ENCODE measurements at regions not wholly inside any gene's neighbourhood (a gene's known extent, or its start where the extent isn't known, plus 50 kb on each side); places are given as distances from the start of the nearest gene placed in this dataset.

- Histone ChIP-seq H4K20me1 (ENCODE audit: control insufficient read depth, insufficient read depth) (no peaks in the 10 kb centered on the region), H2AFZ (ENCODE audit: control insufficient read depth, low read depth, low read length) (no peak overlapping the region), H3K4me2 (ENCODE audit: control insufficient read depth, insufficient read depth) (no peak overlapping the region), H3K4me3 (no peak overlapping the region), H3K9me3 (replicated peaks; ENCODE audit: control insufficient read depth, insufficient read depth, low read length) (no peaks in the 10 kb centered on the region), H3K4me1 (ENCODE audit: control insufficient read depth, insufficient read depth, low read length) (no peaks in the 10 kb centered on the region), H3K79me2 (ENCODE audit: control insufficient read depth, insufficient read depth, low read length) (peaks cover 40% of the 10 kb centered on the region), H3K9ac (ENCODE audit: control insufficient read depth, insufficient read depth, low read length) (no peak overlapping the region), H3K36me3 (ENCODE audit: control insufficient read depth in 2 of 2, insufficient read depth in 2 of 2, low read length in 1 of 2) (peaks cover 0 to 10% of the 10 kb centered on the region in 2 experiments; a peak in 2 of 4 replicates), H3K27ac (ENCODE audit: control insufficient read depth, insufficient read depth) (no peak overlapping the region; the same call in 1 of the 2 replicates), H3K27me3 (replicated peaks in 1 of 2; ENCODE audit: control insufficient read depth in 2 of 2, insufficient read depth in 2 of 2, low read length in 1 of 2) (no peaks in the 10 kb centered on the region)
- 71% methylated on average over 5 of the region's 5 CpGs for WGBS (ENCODE audit: insufficient coverage, insufficient replicate concordance, low lambda C conversion rate, missing lambda C conversion rate)
- TF ChIP-seq MYC (IDR thresholded peaks at IDR 0.05; ENCODE audit: insufficient read depth, insufficient read length, insufficient replicate concordance, low read length, severe bottlenecking), result no peak
- peak; percentile 27; the same call in 1 of the 3 replicates for ATAC-seq
- in situ Hi-C loops (cut with MboI), result no loop called here
- ChIA-PET SMC1A (ENCODE audit: uncharacterized antibody, unreplicated experiment) (interaction anchor here (0.7 to 13.2 kb wide), 10 partner anchors 8 to 195 kb away, joined by 3 to 396 read pairs (median 4); no protein-coding TSS in a partner anchor), RAD21 (ENCODE audit: unreplicated experiment) (interaction anchor here (0.7 to 10.4 kb wide), 6 partner anchors 48 to 197 kb away, joined by 3 to 276 read pairs (median 4); no protein-coding TSS in a partner anchor), POLR2A (interaction anchor here (3.9 kb wide), 1 partner anchor 144 kb away, joined by 21 read pairs; no protein-coding TSS in a partner anchor), CTCF (interaction anchor here (0.9 to 11.1 kb wide), 11 partner anchors 8 to 196 kb away, joined by 3 to 468 read pairs (median 9); no protein-coding TSS in a partner anchor)
- intact Hi-C loops (cut with micrococcal nuclease; ENCODE audit: unreplicated experiment), result no loop called here
- no peak for FAIRE-seq
- DNase-seq (ENCODE audit: low read depth, low spot score), result no peak
- BruUV-seq (replicated peaks), result no TSS peak
Measured at GRCh38 chr6:56706981-56707726, 64.5 kb upstream of the DST start.

GRCh38 chr6:56699066-56699654 lies 56.5 kb upstream of the DST start:
- H3K79me2 ChIP-seq (ENCODE audit: control insufficient read depth, insufficient read depth, low read length), result no peaks in the 10 kb centered on the region
- intact Hi-C loops (cut with micrococcal nuclease; ENCODE audit: unreplicated experiment), result loop anchor here (1.0 to 10.0 kb wide), 2 partner anchors 62 to 344 kb away; no protein-coding TSS in a partner anchor
- FAIRE-seq (no peak), DNase-seq (ENCODE audit: low read depth, low spot score) (no peak), ATAC-seq (peak; percentile 69)
- H3K36me3 ChIP-seq (ENCODE audit: control insufficient read depth in 2 of 2, insufficient read depth in 2 of 2, low read length in 1 of 2), result peaks cover 2 to 26% of the 10 kb centered on the region in 2 experiments
- H3K9me3 ChIP-seq (replicated peaks; ENCODE audit: control insufficient read depth, insufficient read depth, low read length), result no peaks in the 10 kb centered on the region
- no peak overlapping the region for H3K27ac ChIP-seq (ENCODE audit: control insufficient read depth, insufficient read depth)
- no peaks in the 10 kb centered on the region for H4K20me1 ChIP-seq (ENCODE audit: control insufficient read depth, insufficient read depth)
- H3K4me3 ChIP-seq, result no peak overlapping the region
- H3K9ac ChIP-seq (ENCODE audit: control insufficient read depth, insufficient read depth, low read length), result no peak overlapping the region
- no peak overlapping the region for H3K4me2 ChIP-seq (ENCODE audit: control insufficient read depth, insufficient read depth)
- in situ Hi-C loops (cut with MboI), result loop anchor here (10.0 kb wide), 1 partner anchor 344 kb away; no protein-coding TSS in a partner anchor
- H3K4me1 ChIP-seq (ENCODE audit: control insufficient read depth, insufficient read depth, low read length), result no peaks in the 10 kb centered on the region
- ChIA-PET RAD21 (ENCODE audit: unreplicated experiment) (interaction anchor here (0.6 to 6.3 kb wide), 11 partner anchors 9 to 153 kb away, joined by 3 to 37 read pairs (median 5); partner anchors contain the start of gene DST), POLR2A (no interaction called here), CTCF (interaction anchor here (0.8 to 5.4 kb wide), 27 partner anchors 10 to 156 kb away, joined by 3 to 57 read pairs (median 4); partner anchors contain the start of gene DST), SMC1A (ENCODE audit: uncharacterized antibody, unreplicated experiment) (interaction anchor here (0.9 to 3.0 kb wide), 18 partner anchors 8 to 170 kb away, joined by 3 to 13 read pairs (median 4); partner anchors contain the start of gene DST)
- peak; percentile 45; the same call in 1 of the 2 replicates for TF ChIP-seq RAD21 (IDR thresholded peaks at IDR 0.05; ENCODE audit: insufficient read depth, low read depth, low read length)
- no peak for TF ChIP-seq ZBED1 (IDR thresholded peaks at IDR 0.05; ENCODE audit: borderline replicate concordance)
- TF ChIP-seq BACH1 (IDR thresholded peaks at IDR 0.05; ENCODE audit: borderline replicate concordance), result no peak
- TF ChIP-seq CTCF (IDR thresholded peaks at IDR 0.05 in 2 of 3, conservative IDR thresholded peaks at IDR 0.05 in 1 of 3; ENCODE audit: control insufficient read depth in 2 of 3, extremely low read depth in 1 of 3, insufficient read depth in 1 of 3, low read depth in 3 of 3, low read length in 3 of 3), result peak; percentile 26 to 43 (median 26); a peak in 3 of 6 replicates
- no peak for TF ChIP-seq JUND (IDR thresholded peaks at IDR 0.05; ENCODE audit: low read depth, low read length)
- no peak for TF ChIP-seq FOXM1 (IDR thresholded peaks at IDR 0.05; ENCODE audit: low read depth, low read length)
- no peak for TF ChIP-seq SREBF1 (IDR thresholded peaks at IDR 0.05; ENCODE audit: low read length)
- peak; percentile 26; the same call in 1 of the 2 replicates for TF ChIP-seq SMC3 (IDR thresholded peaks at IDR 0.05; ENCODE audit: borderline replicate concordance, low read length)
- TF ChIP-seq NFYA (IDR thresholded peaks at IDR 0.05; ENCODE audit: borderline replicate concordance, low read depth, low read length), result no peak
- no peak for TF ChIP-seq IKZF2 (IDR thresholded peaks at IDR 0.05)
- BruUV-seq (replicated peaks), result no TSS peak
- no peaks in the 10 kb centered on the region for H3K27me3 ChIP-seq (replicated peaks in 1 of 2; ENCODE audit: control insufficient read depth in 2 of 2, insufficient read depth in 2 of 2, low read length in 1 of 2)
- H2AFZ ChIP-seq (ENCODE audit: control insufficient read depth, low read depth, low read length), result no peak overlapping the region
- 0% methylated on average over 1 of the region's 1 CpG for whole genome bisulfite sequencing (ENCODE audit: insufficient coverage, insufficient replicate concordance, low lambda C conversion rate, missing lambda C conversion rate)
